Lung (tissue), 11 donors: ENCODE measurements at regions not wholly inside any gene's neighbourhood (a gene's known extent, or its start where the extent isn't known, plus 50 kb on each side); places are given as distances from the start of the nearest gene placed in this dataset.

Source experiments
- ATAC-seq: fragments of 200-7000 bp; cut with Tn5 transposase; one replicate; pipeline ENCODE4 v1.9.1; 2020; ENCODE audit warnings: moderate number of reproducible peaks; ENCODE audit not compliant: insufficient read depth, low FRiP score
- DNase-seq, 3 donors: peaks; one replicate each; pipeline ENCODE4 v3.0.0-alpha.2; 2013 to 2017
- H3K27ac ChIP-seq, 2 donors: one replicate each; pipeline ENCODE4 v1.5.1; 2013; ENCODE audit warnings: mild to moderate bottlenecking in 2 of 2, moderate library complexity in 2 of 2, control low read depth in 1 of 2, inconsistent platforms in 1 of 2, low read depth in 1 of 2, low read length in 1 of 2
- H3K27me3 ChIP-seq, 3 donors: one replicate each; pipeline ENCODE4 v1.5.1; 2013; ENCODE audit warnings: low read length in 2 of 3; ENCODE audit not compliant: control insufficient read depth in 3 of 3, insufficient read depth in 3 of 3
- H3K36me3 ChIP-seq, 4 donors: one replicate each; pipeline ENCODE4 v1.5.1; 2013; ENCODE audit warnings: low read length in 4 of 4, mild to moderate bottlenecking in 1 of 4, moderate library complexity in 1 of 4; ENCODE audit not compliant: control insufficient read depth in 4 of 4, insufficient read depth in 4 of 4
- H3K4me1 ChIP-seq, 5 donors: one replicate each; pipeline ENCODE4 v1.5.1; 2013; ENCODE audit warnings: low read length in 5 of 5, mild to moderate bottlenecking in 2 of 5, moderate library complexity in 1 of 5; ENCODE audit not compliant: control insufficient read depth in 5 of 5, insufficient read depth in 5 of 5
- H3K4me3 ChIP-seq: one replicate; pipeline ENCODE4 v1.5.1; 2013; ENCODE audit warnings: mild to moderate bottlenecking, control low read depth, moderate library complexity
- H3K9ac ChIP-seq, 2 donors: one replicate each; pipeline ENCODE4 v1.5.1; 2013; ENCODE audit warnings: low read length in 2 of 2, control low read depth in 1 of 2; ENCODE audit not compliant: insufficient read depth in 1 of 2
- H3K9me3 ChIP-seq, 4 donors: one replicate each; pipeline ENCODE4 v1.5.1; 2013; ENCODE audit warnings: low read length in 3 of 4, mild to moderate bottlenecking in 1 of 4, moderate library complexity in 1 of 4; ENCODE audit not compliant: control insufficient read depth in 4 of 4, insufficient read depth in 3 of 4
- CTCF ChIP-seq: IDR thresholded peaks from 2 replicates; pipeline ENCODE4 v1.5.1; 2012; ENCODE audit warnings: mild to moderate bottlenecking; ENCODE audit errors: control extremely low read depth, extremely low read depth
- WGBS, 2 donors: extraction: QIAGEN DNeasy Blood & Tissue Kit; methylation state at CpG; one replicate each; pipeline ENCODE4 v1.1.7; 2013; 5-methylcytosine and 5-hydroxymethylcytosine counted together
- donor health status: control.
- donor health status: control.
- donor health status: Bipolar disorder and iron deficiency.
- donor health status: healthy.
- donor health status: DM: yes; HTN: yes; CAD: no.

- Histone ChIP-seq H3K36me3 (no peaks in the 10 kb centered on the region), H3K4me1 (no peaks in the 10 kb centered on the region), H3K9ac (no peak overlapping the region), H3K27me3 (no peaks in the 10 kb centered on the region), H3K27ac (no peak overlapping the region), H3K9me3 (peaks cover 0 to 6% (median 0%) of the 10 kb centered on the region in 4 donors), H3K4me3 (no peak overlapping the region)
- WGBS, 2 donors: 70 to 89% methylated on average over 3 of the region's 3 CpGs
- DNase-seq (no peak), ATAC-seq (no peak)
- TF ChIP-seq CTCF: no peak
Measured at GRCh38 chr20:55704458-55704857, 300.9 kb downstream of the CBLN4 start.

DNA sequence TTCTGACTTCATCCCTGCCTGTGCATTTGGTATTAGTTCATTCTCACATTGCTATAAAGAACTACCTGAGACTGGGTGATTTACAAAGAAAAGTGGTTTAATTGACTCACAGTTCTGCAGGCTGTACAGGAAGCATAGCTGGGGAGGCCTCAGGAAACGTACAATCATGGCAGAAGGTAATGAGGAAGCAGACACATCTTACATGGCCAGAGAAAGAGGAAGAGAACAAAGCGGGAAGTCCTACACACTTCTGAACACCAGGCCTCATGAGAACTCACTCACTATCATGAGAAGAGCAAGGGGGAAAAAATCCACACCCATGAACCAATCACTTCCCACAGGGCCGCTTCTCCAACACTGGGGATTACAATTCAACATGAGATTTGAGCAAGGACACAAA, 303.9 kb downstream of the CBLN4 start:
- H3K4me1 ChIP-seq: no peaks in the 10 kb centered on the region
- DNase-seq: no peak
- no peak for TF ChIP-seq CTCF
- H3K9me3 ChIP-seq: peaks cover 0 to 6% (median 0%) of the 10 kb centered on the region in 4 donors
- no peaks in the 10 kb centered on the region for H3K36me3 ChIP-seq
- no peak overlapping the region for H3K27ac ChIP-seq
- 49 to 59% methylated on average over 3 of the region's 3 CpGs for WGBS, 2 donors
- H3K4me3 ChIP-seq: no peak overlapping the region
- no peaks in the 10 kb centered on the region for H3K27me3 ChIP-seq
- ATAC-seq: no peak
- no peak overlapping the region for H3K9ac ChIP-seq

GRCh38 chr20:55696520-55696919, 308.8 kb downstream of the CBLN4 start:
- Histone ChIP-seq H3K9me3 (peaks cover 0 to 2% (median 0%) of the 10 kb centered on the region in 4 donors), H3K27ac (no peak overlapping the region), H3K9ac (no peak overlapping the region), H3K27me3 (no peaks in the 10 kb centered on the region), H3K36me3 (no peaks in the 10 kb centered on the region), H3K4me1 (no peaks in the 10 kb centered on the region), H3K4me3 (no peak overlapping the region)
- DNase-seq (no peak), ATAC-seq (no peak)
- TF ChIP-seq CTCF: no peak
- 69 to 72% methylated on average over 1 of the region's 1 CpG for WGBS, 2 donors

DNA sequence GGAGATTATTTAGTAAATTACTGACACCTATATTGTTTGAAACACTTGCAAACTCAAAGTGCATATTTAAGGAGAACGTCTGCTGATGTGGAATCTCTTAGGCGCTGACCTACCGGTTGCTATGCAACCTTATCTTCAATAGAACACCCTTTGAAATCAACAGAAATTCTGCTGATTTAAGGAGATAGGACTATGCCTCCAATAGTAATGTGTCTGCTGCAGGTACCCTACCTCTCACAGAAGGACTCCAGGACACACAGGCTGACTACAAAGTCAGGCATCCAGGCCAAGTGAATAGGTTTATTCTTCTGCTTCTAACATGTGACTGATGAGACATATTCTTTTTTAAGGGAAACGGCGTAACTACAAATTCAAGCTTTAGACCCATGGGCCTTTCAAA, 311.7 kb downstream of the CBLN4 start:
- Histone ChIP-seq H3K36me3 (no peaks in the 10 kb centered on the region), H3K27me3 (no peaks in the 10 kb centered on the region), H3K9ac (no peak overlapping the region), H3K4me3 (no peak overlapping the region), H3K4me1 (no peaks in the 10 kb centered on the region), H3K9me3 (no peaks in the 10 kb centered on the region), H3K27ac (no peak overlapping the region)
- 61 to 76% methylated on average over 5 of the region's 5 CpGs for WGBS, 2 donors
- ATAC-seq: no peak
- no peak for DNase-seq
- no peak for TF ChIP-seq CTCF
